Spinal cord (tissue), 9 donors: ENCODE measurements at regions not wholly inside any gene's neighbourhood (a gene's known extent, or its start where the extent isn't known, plus 50 kb on each side); places are given as distances from the start of the nearest gene placed in this dataset.

ENCODE experiments used
- DNase-seq, 6 donors: peaks; one replicate each; pipeline versions ENCODE4 v3.0.0 to v3.0.0-alpha.2; 2013 to 2015; ENCODE audit warnings: low spot score in 6 of 6, low read depth in 4 of 6
- H3K27ac ChIP-seq: one replicate; pipeline ENCODE4 v1.5.1; 2013; ENCODE audit warnings: low read depth, low read length, control low read depth
- H3K27me3 ChIP-seq: one replicate; pipeline ENCODE4 v1.6.1; 2013; ENCODE audit warnings: low read length; ENCODE audit not compliant: control insufficient read depth, insufficient read depth
- H3K36me3 ChIP-seq: one replicate; pipeline ENCODE4 v1.6.1; 2013; ENCODE audit warnings: low read length; ENCODE audit not compliant: control insufficient read depth, insufficient read depth
- H3K4me1 ChIP-seq: one replicate; pipeline ENCODE4 v1.6.1; 2013; ENCODE audit warnings: low read length; ENCODE audit not compliant: control insufficient read depth, insufficient read depth
- H3K4me3 ChIP-seq: one replicate; pipeline ENCODE4 v1.5.1; 2013; ENCODE audit warnings: low read depth, low read length, control low read depth
- H3K9me3 ChIP-seq: one replicate; pipeline ENCODE4 v1.6.1; 2013; ENCODE audit warnings: low read length; ENCODE audit not compliant: control insufficient read depth, insufficient read depth
- WGBS: methylation state at CpG from one replicate; pipeline ENCODE4 v1.1.5; 2013; ENCODE audit warnings: missing lambda C conversion rate; ENCODE audit not compliant: insufficient coverage; 5-methylcytosine and 5-hydroxymethylcytosine counted together
- donor health status: healthy.

DNA sequence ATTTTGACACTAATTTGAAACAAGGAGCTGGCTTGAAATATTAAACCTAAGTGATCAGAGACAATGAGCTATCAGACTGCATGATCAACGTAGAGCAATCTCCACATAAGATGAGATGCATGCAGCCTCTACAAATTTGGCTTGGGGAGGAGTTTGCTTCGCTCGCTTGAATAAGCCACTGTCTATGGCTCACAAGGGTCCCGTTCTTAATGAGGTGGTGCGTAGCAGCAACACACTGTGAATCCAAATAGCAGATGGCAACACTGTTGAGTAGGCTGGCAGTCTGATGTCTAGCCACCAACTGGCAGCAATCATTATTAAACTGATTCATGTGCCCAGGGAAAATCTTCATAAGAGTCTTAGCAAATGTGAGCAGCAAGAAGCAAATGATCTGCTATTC lies 125.4 kb upstream of the CCDC54 start:
- Histone ChIP-seq H3K27ac (no peak overlapping the region), H3K4me1 (no peaks in the 10 kb centered on the region), H3K4me3 (no peak overlapping the region), H3K36me3 (no peaks in the 10 kb centered on the region), H3K27me3 (no peaks in the 10 kb centered on the region), H3K9me3 (no peaks in the 10 kb centered on the region)
- peak in 4 of 6 donors; percentile 59 to 97 (median 78) for DNase-seq
- WGBS: 44% methylated on average over 4 of the region's 5 CpGs

DNA sequence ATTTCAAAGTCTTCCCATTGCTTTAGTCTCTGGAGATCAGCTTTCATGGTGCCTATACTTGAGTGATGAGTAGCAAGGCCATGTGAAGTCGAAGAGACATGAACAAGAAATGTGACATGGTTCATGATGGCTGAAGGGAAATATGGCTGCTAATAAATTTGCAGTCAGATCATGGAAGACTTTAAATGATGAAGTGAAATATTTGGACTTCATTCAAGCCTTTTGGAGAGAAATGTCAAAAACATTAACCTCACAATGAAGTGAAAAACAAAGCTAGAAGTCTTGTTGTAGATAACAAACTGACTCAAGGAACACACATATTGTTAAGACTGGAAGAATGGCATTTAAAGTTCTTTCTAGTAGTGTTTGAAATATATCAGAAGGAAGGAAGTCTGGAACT lies 120.3 kb upstream of the CCDC54 start:
- Histone ChIP-seq H3K9me3 (no peaks in the 10 kb centered on the region), H3K4me1 (no peaks in the 10 kb centered on the region), H3K36me3 (no peaks in the 10 kb centered on the region), H3K27me3 (no peaks in the 10 kb centered on the region), H3K27ac (no peak overlapping the region), H3K4me3 (no peak overlapping the region)
- DNase-seq: no peak
- WGBS: 0% methylated on average over 1 of the region's 1 CpG

DNA sequence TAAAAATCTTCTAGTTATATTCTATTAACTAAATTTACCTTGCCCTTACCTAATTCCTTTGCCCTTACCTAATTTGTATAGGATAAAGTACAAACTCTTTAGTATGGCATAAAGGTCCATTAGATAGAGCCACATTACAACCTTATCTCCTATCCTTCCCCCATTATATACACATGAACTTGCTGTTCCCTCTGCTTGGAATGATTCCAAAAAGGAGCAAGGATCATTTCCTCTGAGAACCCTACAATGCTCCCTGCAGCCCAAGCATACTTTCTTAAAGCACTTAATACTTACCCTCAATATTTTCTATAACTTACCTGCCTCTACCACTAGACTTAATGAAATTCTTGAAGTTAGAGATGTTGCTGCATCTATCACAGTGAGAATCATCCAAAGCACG lies 118.9 kb upstream of the CCDC54 start:
- Histone ChIP-seq H3K9me3 (no peaks in the 10 kb centered on the region), H3K36me3 (no peaks in the 10 kb centered on the region), H3K27ac (no peak overlapping the region), H3K4me1 (no peaks in the 10 kb centered on the region), H3K4me3 (no peak overlapping the region), H3K27me3 (no peaks in the 10 kb centered on the region)
- no peak for DNase-seq
- 100% methylated on average over 1 of the region's 1 CpG for WGBS

DNA sequence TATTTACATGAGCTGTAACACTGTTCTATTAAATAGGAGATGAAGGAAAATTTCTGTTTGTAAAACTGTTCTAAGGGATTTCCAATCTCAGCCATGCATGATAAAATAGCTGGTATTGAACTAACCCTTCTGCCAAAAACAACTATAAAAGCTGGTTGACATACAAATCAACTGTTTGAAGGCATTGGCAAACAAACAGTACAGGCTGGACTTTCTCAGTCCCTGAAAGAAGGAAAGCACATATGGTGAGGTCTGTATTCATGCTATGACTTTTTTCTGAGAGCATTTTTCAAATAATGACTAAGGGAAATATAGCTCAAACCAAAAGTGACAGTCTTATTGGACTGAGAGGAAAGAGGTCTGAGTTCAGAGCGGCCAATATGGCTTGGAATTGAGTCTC lies 117.0 kb upstream of the CCDC54 start:
- no CpG with 5 or more reads among the region's 1 CpG for WGBS
- DNase-seq: peak in 1 of 6 donors; percentile 23
- H3K9me3 ChIP-seq: no peaks in the 10 kb centered on the region

DNA sequence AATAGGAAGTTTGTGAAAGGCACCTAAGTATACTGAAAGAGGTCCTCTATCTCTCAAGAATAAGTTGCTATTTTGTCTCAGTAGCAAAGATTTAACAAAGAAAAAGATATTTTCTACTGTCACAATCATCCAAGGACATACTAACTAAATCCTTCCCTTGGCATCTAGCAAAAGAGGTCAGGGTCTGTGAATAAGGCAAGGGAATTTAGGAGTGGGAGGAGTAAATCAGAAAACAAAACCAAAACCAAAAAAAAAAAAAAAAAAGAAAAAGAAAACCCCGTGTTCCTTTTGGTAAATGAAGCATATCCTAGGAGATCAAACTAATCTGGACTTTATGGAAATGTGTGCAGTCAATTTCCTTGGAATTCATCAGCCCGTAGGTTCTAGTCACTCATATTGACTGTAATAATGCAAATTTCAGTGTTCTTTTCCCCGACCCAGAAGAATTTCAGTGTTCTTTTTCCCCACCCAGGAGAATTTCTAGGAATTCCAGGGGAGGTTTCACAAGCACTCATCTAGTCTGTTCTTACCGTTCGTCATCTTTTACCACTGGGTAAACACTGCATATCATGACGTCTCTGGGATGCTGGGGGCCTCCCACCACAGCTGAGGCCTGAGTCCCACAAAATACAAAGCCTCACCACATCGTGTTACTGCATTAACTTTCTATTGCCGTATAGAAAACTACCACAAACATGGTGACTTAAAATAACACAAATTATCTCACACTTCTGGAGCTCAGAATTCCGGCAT lies 113.8 kb upstream of the CCDC54 start:
- no peak overlapping the region for H3K27ac ChIP-seq
- no peaks in the 10 kb centered on the region for H3K9me3 ChIP-seq
- no peak overlapping the region for H3K4me3 ChIP-seq
- 85% methylated on average over 6 of the region's 9 CpGs for WGBS
- no peaks in the 10 kb centered on the region for H3K4me1 ChIP-seq
- no peaks in the 10 kb centered on the region for H3K36me3 ChIP-seq
- DNase-seq: no peak
- H3K27me3 ChIP-seq: peaks cover 2% of the 10 kb centered on the region

More for the DNA sequence above, 117.0 kb upstream of the CCDC54 start:
- Histone ChIP-seq H3K27me3 (no peaks in the 10 kb centered on the region), H3K27ac (no peak overlapping the region), H3K4me1 (no peaks in the 10 kb centered on the region), H3K4me3 (no peak overlapping the region), H3K36me3 (no peaks in the 10 kb centered on the region)

DNA sequence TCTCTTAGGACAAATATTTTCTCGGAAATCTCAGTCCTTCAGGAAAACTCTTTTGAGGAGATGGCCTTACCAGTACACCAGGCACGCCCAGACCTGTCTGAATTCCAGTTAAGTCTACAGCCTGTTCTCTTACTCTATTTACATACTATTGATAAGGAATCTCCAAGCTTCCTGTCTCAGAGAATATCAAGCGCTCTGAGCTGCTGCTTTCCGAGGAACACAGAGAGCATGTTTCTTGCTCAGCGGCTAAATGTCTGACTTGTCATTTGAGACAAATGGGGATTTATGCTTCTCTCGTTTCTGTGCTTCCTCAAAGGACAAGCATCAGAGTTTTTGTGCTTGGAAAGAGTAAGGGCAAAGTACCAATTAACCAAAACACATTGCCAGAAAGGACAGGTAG lies 112.4 kb upstream of the CCDC54 start:
- H3K9me3 ChIP-seq: no peaks in the 10 kb centered on the region

DNA sequence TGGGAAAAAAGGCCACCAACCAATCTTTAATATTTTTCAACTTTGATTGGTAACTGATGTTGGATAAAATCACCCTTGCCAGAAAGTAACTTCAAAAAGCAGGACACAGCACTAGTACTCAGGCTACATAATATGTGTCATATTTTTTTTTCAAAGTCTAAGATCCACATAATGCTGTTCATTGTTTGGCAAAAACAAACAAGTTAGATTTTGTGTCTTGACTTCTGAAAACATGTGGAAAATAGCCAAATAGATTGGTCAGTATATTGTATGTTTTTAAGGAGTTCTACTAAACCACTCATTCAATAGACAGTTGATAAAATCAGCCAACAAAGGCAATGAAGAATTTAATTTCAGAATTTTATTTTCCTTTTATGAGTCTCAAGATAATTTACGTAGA lies 111.7 kb upstream of the CCDC54 start:
- no CpG with 5 or more reads among the region's 1 CpG for WGBS
- Histone ChIP-seq H3K27ac (no peak overlapping the region), H3K4me1 (no peaks in the 10 kb centered on the region), H3K36me3 (no peaks in the 10 kb centered on the region), H3K9me3 (no peaks in the 10 kb centered on the region), H3K4me3 (no peak overlapping the region), H3K27me3 (peaks cover 2% of the 10 kb centered on the region)
- DNase-seq: no peak

More for the DNA sequence above, 112.4 kb upstream of the CCDC54 start:
- peaks cover 2% of the 10 kb centered on the region for H3K27me3 ChIP-seq
- 41% methylated on average over 4 of the region's 6 CpGs for WGBS
- H3K27ac ChIP-seq: no peak overlapping the region
- H3K4me1 ChIP-seq: no peaks in the 10 kb centered on the region
- H3K36me3 ChIP-seq: no peaks in the 10 kb centered on the region
- no peak overlapping the region for H3K4me3 ChIP-seq
- peak in 1 of 6 donors; percentile 44 for DNase-seq

DNA sequence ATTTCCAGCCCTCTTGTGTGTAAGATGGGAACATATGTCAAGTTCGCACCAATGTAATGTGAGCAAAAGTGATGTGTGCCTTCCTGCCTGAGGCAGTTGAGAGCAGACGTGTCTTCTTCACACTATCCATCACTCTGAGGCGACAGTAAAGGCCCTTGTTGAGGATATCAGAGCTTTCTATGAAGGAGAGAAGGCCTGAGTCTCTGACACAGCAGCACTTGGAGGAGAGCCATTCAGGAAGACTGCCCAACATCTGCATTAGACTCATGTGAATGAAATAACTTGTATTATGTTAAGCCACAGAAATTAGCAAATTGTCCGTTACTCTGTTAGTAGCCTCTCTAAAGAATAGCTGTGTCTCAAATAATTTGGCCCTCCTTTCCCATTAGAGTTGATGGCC lies 108.8 kb upstream of the CCDC54 start:
- Histone ChIP-seq H3K27me3 (peaks cover 2% of the 10 kb centered on the region), H3K4me1 (no peaks in the 10 kb centered on the region), H3K4me3 (no peak overlapping the region), H3K27ac (no peak overlapping the region), H3K9me3 (no peaks in the 10 kb centered on the region), H3K36me3 (no peaks in the 10 kb centered on the region)
- DNase-seq: no peak
- WGBS: no CpG with 5 or more reads among the region's 4 CpGs

DNA sequence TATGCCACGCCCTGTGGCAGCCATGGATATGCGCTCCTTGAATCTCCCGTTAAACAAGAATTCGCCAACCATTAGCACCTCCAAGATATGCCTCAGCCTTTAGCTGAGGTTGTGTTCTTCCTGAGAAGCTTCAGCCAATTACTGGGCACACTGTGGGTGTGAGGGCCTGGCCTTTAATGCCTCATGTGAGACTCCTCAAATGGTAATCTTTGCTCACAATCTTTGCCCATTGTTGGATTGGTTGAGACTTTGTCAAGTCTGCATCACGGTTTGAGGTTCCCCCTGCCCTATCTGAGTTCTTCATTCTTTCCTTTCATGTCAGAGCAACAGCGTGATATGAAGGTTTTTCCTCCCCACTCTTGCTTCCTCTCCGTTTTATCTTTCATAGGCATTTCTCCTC lies 108.1 kb upstream of the CCDC54 start:
- DNase-seq: no peak
- Histone ChIP-seq H3K4me3 (no peak overlapping the region), H3K4me1 (no peaks in the 10 kb centered on the region), H3K36me3 (no peaks in the 10 kb centered on the region), H3K27me3 (peaks cover 2% of the 10 kb centered on the region), H3K9me3 (no peaks in the 10 kb centered on the region), H3K27ac (no peak overlapping the region)
- 97% methylated on average over 3 of the region's 7 CpGs for whole genome bisulfite sequencing

DNA sequence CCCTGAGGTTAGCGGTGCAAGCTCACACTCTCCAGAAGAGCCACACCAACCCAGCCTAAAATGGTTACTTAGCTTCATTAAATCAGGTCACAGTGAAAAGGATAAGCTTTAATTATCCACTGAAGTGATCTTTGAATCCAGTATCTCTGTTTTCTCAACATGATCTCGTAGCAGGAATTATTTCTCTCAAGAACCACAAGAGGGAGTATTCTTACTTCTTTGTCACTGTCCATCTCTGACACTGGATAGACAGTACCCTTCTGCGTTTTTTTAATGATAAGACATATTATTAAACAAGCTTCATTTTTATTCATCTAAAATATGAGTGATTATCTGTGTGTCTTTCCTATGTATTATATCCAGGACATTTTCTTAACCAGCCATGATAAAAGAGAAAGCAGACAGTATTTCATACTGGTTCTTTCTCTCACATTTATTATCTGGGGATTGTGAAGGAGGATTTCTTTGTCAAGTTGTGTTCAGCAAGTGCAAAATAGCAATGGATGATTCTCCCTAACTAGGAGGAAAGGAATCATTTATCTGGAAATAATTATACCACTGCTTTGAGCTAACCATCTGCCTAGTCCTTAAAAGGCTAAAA lies 105.4 kb upstream of the CCDC54 start:
- no peaks in the 10 kb centered on the region for H3K4me1 ChIP-seq
- H3K27ac ChIP-seq: no peak overlapping the region
- WGBS: no CpG with 5 or more reads among the region's 3 CpGs
- H3K27me3 ChIP-seq: no peaks in the 10 kb centered on the region
- no peaks in the 10 kb centered on the region for H3K9me3 ChIP-seq
- no peaks in the 10 kb centered on the region for H3K36me3 ChIP-seq
- DNase-seq: peak in 3 of 6 donors; percentile 13 to 74 (median 46)
- no peak overlapping the region for H3K4me3 ChIP-seq
